ENCODE measurements at regions not wholly inside any gene's neighbourhood (a gene's known extent, or its start where the extent isn't known, plus 50 kb on each side); places are given as distances from the start of the nearest gene placed in this dataset.
"Not testable (repeated sequence)": the region's sequence is repeated elsewhere in the genome, so short reads cannot be mapped to it uniquely, and the experiment has no call there.

DNA sequence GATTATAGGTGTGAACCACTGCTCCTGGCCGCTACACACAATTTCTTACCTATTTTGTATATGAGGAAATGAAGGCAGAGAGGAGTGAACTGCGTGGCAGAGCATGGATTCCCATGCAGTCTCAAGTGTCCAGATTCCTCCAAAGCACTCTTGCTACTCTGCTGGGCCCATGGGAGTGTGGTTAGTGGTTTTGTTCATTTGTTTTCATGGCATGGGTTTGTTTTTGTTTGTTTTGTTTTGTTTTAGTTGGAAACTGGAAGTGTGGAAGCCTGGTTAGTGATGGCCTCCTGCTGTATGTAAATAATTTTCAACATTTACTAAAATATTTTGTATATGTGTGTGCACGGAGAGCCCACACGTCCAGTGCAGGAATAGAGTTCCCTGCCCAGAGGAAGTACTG is 61.3 kb upstream of the LRCH1 start:
- no peaks in the 10 kb centered on the region for H3K36me3 Mint-ChIP-seq (ENCODE audit: unreplicated experiment)
- no peak overlapping the region for H3K4me3 Mint-ChIP-seq (ENCODE audit: unreplicated experiment)
- DNase-seq (ENCODE audit: extremely low spot score, unreplicated experiment), result no peak
- H3K9me3 Mint-ChIP-seq (ENCODE audit: unreplicated experiment), result no peaks in the 10 kb centered on the region
- H3K27me3 Mint-ChIP-seq (ENCODE audit: unreplicated experiment), result no peaks in the 10 kb centered on the region
- H3K4me1 Mint-ChIP-seq (ENCODE audit: unreplicated experiment), result peaks cover 48% of the 10 kb centered on the region
- H3K27ac Mint-ChIP-seq (ENCODE audit: unreplicated experiment), result peak overlapping the region; percentile 58
- TF ChIP-seq, protein P1, sequence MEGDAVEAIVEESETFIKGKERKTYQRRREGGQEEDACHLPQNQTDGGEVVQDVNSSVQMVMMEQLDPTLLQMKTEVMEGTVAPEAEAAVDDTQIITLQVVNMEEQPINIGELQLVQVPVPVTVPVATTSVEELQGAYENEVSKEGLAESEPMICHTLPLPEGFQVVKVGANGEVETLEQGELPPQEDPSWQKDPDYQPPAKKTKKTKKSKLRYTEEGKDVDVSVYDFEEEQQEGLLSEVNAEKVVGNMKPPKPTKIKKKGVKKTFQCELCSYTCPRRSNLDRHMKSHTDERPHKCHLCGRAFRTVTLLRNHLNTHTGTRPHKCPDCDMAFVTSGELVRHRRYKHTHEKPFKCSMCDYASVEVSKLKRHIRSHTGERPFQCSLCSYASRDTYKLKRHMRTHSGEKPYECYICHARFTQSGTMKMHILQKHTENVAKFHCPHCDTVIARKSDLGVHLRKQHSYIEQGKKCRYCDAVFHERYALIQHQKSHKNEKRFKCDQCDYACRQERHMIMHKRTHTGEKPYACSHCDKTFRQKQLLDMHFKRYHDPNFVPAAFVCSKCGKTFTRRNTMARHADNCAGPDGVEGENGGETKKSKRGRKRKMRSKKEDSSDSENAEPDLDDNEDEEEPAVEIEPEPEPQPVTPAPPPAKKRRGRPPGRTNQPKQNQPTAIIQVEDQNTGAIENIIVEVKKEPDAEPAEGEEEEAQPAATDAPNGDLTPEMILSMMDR (IDR thresholded peaks at IDR 0.05), result no peak

DNA sequence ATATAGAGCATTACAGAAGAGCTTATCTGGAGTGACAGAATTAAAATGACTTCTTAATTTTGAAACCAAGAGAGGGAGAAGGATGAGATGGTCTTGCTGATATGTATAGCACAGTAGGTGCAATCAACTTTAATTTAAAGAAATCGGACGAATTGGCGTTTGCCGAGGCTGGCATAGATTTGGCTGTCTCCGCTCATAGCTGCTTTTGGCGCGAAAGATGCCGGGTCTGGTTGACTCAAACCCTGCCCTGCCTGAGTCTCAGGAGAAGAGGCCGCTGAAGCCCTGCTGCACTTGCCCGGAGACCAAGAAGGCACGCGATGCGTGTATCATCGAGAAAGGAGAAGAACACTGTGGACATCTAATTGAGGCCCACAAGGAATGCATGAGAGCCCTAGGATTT is 62.3 kb upstream of the LRCH1 start:
- H3K4me3 Mint-ChIP-seq (ENCODE audit: unreplicated experiment); H3K27me3 Mint-ChIP-seq (ENCODE audit: unreplicated experiment); DNase-seq (ENCODE audit: extremely low spot score, unreplicated experiment); H3K27ac Mint-ChIP-seq (ENCODE audit: unreplicated experiment); H3K9me3 Mint-ChIP-seq (ENCODE audit: unreplicated experiment); H3K36me3 Mint-ChIP-seq (ENCODE audit: unreplicated experiment): not testable (repeated sequence)
- H3K4me1 Mint-ChIP-seq (ENCODE audit: unreplicated experiment), result peaks cover 48% of the 10 kb centered on the region

DNA sequence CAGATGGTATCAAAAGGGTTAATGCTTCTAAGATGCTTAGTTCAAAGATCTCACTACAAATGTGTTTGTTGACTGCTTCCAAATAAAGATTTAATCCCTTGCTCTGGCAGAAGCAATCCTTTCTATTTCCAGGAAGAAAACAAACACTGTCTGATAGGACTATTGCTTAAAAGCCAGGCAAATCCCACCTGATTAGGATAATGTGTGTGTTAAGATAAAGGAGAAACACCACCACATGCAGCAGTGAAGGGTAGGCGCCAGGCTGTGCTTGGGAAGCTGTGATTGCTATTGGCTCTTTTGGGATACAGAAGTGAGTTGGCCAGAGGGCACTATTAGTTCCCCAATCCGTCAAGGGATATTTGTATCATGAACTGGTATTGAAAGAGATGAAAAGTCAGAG is 62.8 kb upstream of the LRCH1 start:
- TF ChIP-seq, protein P1 (IDR thresholded peaks at IDR 0.05), result no peak
- H3K27me3 Mint-ChIP-seq (ENCODE audit: unreplicated experiment), result no peaks in the 10 kb centered on the region
- peak overlapping the region; percentile 91 for H3K27ac Mint-ChIP-seq (ENCODE audit: unreplicated experiment)
- peaks cover 2% of the 10 kb centered on the region for H3K9me3 Mint-ChIP-seq (ENCODE audit: unreplicated experiment)
- DNase-seq (ENCODE audit: extremely low spot score, unreplicated experiment), result no peak
- no peaks in the 10 kb centered on the region for H3K36me3 Mint-ChIP-seq (ENCODE audit: unreplicated experiment)
- H3K4me1 Mint-ChIP-seq (ENCODE audit: unreplicated experiment), result peaks cover 48% of the 10 kb centered on the region
- H3K4me3 Mint-ChIP-seq (ENCODE audit: unreplicated experiment), result no peak overlapping the region

DNA sequence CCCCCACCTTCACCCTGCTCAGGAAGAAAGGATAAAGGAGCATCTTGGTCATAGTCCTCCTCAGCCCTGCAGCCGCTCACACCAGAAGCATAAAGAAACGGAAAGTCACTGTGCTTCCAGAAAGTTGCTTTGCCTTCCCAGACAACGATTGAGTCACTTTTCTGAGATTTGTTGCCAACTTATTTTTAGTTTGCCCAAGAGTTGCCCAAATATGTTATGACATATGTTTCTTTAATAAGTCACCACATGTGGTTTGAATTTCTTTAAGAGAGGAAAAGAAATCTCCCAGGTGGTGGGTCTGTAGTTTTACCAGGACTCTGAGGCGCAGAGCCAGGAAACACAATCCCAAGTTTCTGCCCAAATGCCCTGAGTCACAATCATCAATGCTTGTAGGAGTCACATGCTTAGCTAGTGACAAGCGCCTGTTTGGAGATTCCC is 63.4 kb upstream of the LRCH1 start:
- no peak for DNase-seq (ENCODE audit: extremely low spot score, unreplicated experiment)

DNA sequence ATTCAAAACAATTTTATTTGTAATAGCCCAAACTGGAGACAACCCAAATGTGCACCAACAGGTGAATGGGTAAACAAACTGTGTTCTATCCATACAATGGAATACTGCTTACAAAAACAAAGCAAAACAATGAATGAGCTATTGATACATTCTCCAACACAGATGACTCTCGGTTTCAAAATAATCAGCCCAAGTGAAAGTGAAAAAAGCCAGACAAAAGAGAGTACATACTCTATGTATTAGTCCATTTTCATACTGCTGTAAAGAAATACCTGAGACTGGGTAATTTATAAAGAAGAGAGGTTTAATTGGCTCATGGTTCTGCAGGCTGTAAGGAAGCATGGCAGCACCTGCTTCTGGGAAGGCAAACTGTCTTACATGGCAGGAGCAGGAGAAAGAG is 65.2 kb upstream of the LRCH1 start:
- H3K27me3 Mint-ChIP-seq (ENCODE audit: unreplicated experiment), result no peaks in the 10 kb centered on the region
- no peak for DNase-seq (ENCODE audit: extremely low spot score, unreplicated experiment)
- H3K27ac Mint-ChIP-seq (ENCODE audit: unreplicated experiment), result no peak overlapping the region
- TF ChIP-seq, protein P1 (IDR thresholded peaks at IDR 0.05), result no peak
- H3K4me3 Mint-ChIP-seq (ENCODE audit: unreplicated experiment), result no peak overlapping the region
- H3K4me1 Mint-ChIP-seq (ENCODE audit: unreplicated experiment), result peaks cover 46% of the 10 kb centered on the region
- H3K9me3 Mint-ChIP-seq (ENCODE audit: unreplicated experiment), result peaks cover 14% of the 10 kb centered on the region
- H3K36me3 Mint-ChIP-seq (ENCODE audit: unreplicated experiment), result peaks cover 7% of the 10 kb centered on the region

More for the DNA sequence above, 63.4 kb upstream of the LRCH1 start:
- TF ChIP-seq, protein P1 (IDR thresholded peaks at IDR 0.05), result no peak
- Mint-ChIP-seq H3K4me1 (ENCODE audit: unreplicated experiment) (peaks cover 48% of the 10 kb centered on the region), H3K27me3 (ENCODE audit: unreplicated experiment) (no peaks in the 10 kb centered on the region), H3K4me3 (ENCODE audit: unreplicated experiment) (peak overlapping the region; percentile 36), H3K36me3 (ENCODE audit: unreplicated experiment) (peaks cover 2% of the 10 kb centered on the region), H3K27ac (ENCODE audit: unreplicated experiment) (peak overlapping the region; percentile 91), H3K9me3 (ENCODE audit: unreplicated experiment) (peaks cover 7% of the 10 kb centered on the region)

DNA sequence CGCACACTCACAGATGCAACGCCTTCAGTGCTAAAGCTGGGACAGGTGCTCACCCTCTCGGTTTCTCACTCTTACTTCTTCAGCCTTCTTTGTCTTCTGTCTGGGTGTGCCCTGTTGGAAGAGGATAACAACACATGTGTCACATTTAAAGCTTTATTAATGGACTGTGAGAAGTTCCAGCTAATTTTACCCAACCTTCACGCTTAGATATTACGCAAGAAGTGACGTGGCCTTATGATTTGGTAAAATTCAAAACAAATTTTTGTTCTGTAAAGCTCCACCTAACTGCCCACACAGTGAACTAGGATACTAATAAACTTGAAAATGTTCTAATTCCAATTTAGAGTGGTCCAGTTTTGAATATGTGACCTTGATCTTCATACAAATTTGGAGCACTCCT is 66.7 kb upstream of the LRCH1 start:
- DNase-seq (ENCODE audit: extremely low spot score, unreplicated experiment), result no peak
- H3K4me3 Mint-ChIP-seq (ENCODE audit: unreplicated experiment), result no peak overlapping the region
- TF ChIP-seq, protein P1 (IDR thresholded peaks at IDR 0.05), result no peak
- peaks cover 22% of the 10 kb centered on the region for H3K9me3 Mint-ChIP-seq (ENCODE audit: unreplicated experiment)
- peaks cover 33% of the 10 kb centered on the region for H3K4me1 Mint-ChIP-seq (ENCODE audit: unreplicated experiment)
- peaks cover 7% of the 10 kb centered on the region for H3K36me3 Mint-ChIP-seq (ENCODE audit: unreplicated experiment)
- no peaks in the 10 kb centered on the region for H3K27me3 Mint-ChIP-seq (ENCODE audit: unreplicated experiment)
- H3K27ac Mint-ChIP-seq (ENCODE audit: unreplicated experiment), result no peak overlapping the region

All from osteocyte (in vitro differentiated cells).